HG03280 (cell line): ENCODE measurements at regions not wholly inside any gene's neighbourhood (a gene's known extent, or its start where the extent isn't known, plus 50 kb on each side); places are given as distances from the start of the nearest gene placed in this dataset.

Experiments used
- ATAC-seq: cut with Tn5 transposase; IDR thresholded peaks from one replicate; pipeline ENCODE4 v1.9.1; 2021; ENCODE audit warnings: mild to moderate bottlenecking, moderate library complexity; ENCODE audit not compliant: unreplicated experiment

GRCh38 chr17:13359774-13360173 lies 242.0 kb downstream of the HS3ST3A1 start:
- ATAC-seq = no peak

- no peak for ATAC-seq
These were observed 246.7 kb downstream of the HS3ST3A1 start for GRCh38 chr17:13355054-13355453.

- ATAC-seq = no peak
These were observed 248.1 kb downstream of the HS3ST3A1 start for GRCh38 chr17:13353590-13353989.

GRCh38 chr17:13352747-13353415 lies 248.8 kb downstream of the HS3ST3A1 start:
- no peak for ATAC-seq

- no peak for ATAC-seq
These were observed 250.7 kb downstream of the HS3ST3A1 start for GRCh38 chr17:13351046-13351445.

GRCh38 chr17:13350466-13350865 lies 251.3 kb downstream of the HS3ST3A1 start:
- no peak for ATAC-seq

GRCh38 chr17:13346996-13347762 lies 254.6 kb downstream of the HS3ST3A1 start:
- ATAC-seq = no peak

GRCh38 chr17:13346592-13346991 lies 255.1 kb downstream of the HS3ST3A1 start:
- ATAC-seq = no peak

- ATAC-seq = no peak
These were observed 255.6 kb downstream of the HS3ST3A1 start for GRCh38 chr17:13346081-13346533.

- ATAC-seq = no peak
These were observed 263.3 kb downstream of the HS3ST3A1 start for GRCh38 chr17:13338421-13338820.

- ATAC-seq = no peak
These were observed 263.8 kb downstream of the HS3ST3A1 start for GRCh38 chr17:13337864-13338371.

GRCh38 chr17:13337151-13337550 lies 264.6 kb downstream of the HS3ST3A1 start:
- ATAC-seq = no peak

GRCh38 chr17:13334374-13334773 lies 267.4 kb downstream of the HS3ST3A1 start:
- ATAC-seq = no peak

- no peak for ATAC-seq
These were observed 268.1 kb downstream of the HS3ST3A1 start for GRCh38 chr17:13333661-13334060.

GRCh38 chr17:13332207-13332606 lies 269.5 kb downstream of the HS3ST3A1 start:
- no peak for ATAC-seq

GRCh38 chr17:13329421-13329820 lies 272.3 kb downstream of the HS3ST3A1 start:
- no peak for ATAC-seq

GRCh38 chr17:13323990-13324389 lies 277.7 kb downstream of the HS3ST3A1 start:
- ATAC-seq = no peak

- no peak for ATAC-seq
These were observed 279.6 kb downstream of the HS3ST3A1 start for GRCh38 chr17:13321951-13322701.

GRCh38 chr17:13320046-13320785 lies 281.5 kb downstream of the HS3ST3A1 start:
- ATAC-seq = no peak

- no peak for ATAC-seq
These were observed 285.1 kb downstream of the HS3ST3A1 start for GRCh38 chr17:13316657-13317056.

GRCh38 chr17:13311306-13311705 lies 290.4 kb downstream of the HS3ST3A1 start:
- no peak for ATAC-seq
